SU-DHL-6 (cell line): ENCODE measurements at regions not wholly inside any gene's neighbourhood (a gene's known extent, or its start where the extent isn't known, plus 50 kb on each side); places are given as distances from the start of the nearest gene placed in this dataset.

Experiments
- H2AFZ ChIP-seq: fragments of 200-600 bp; sonication (generic); 2 replicates; pipeline ENCODE4 v1.6.1; 2014; ENCODE audit warnings: low read depth, mild to moderate bottlenecking, moderate library complexity, mixed read lengths, antibody characterized with exemption, low read length; ENCODE audit not compliant: severe bottlenecking
- H3F3A ChIP-seq: fragments of 200-600 bp; shearing (Covaris generic); 2 replicates; pipeline ENCODE4 v1.6.0; 2016; ENCODE audit warnings: antibody characterized with exemption, mild to moderate bottlenecking; ENCODE audit not compliant: insufficient read depth
- H3K27ac ChIP-seq: fragments of 200-600 bp; sonication (generic); 2 replicates; pipeline ENCODE4 v1.5.1; 2016; ENCODE audit warnings: low read depth, mild to moderate bottlenecking, low read length, moderate library complexity, mixed read lengths
- H3K27me3 ChIP-seq: fragments of 200-600 bp; sonication (generic), shearing (Covaris generic); 2 replicates; pipeline ENCODE4 v1.6.0; 2014; ENCODE audit warnings: mild to moderate bottlenecking, low read length
- H3K36me3 ChIP-seq: fragments of 200-600 bp; sonication (generic); 2 replicates; pipeline ENCODE4 v1.6.1; 2014; ENCODE audit warnings: mild to moderate bottlenecking, low read length, mixed read lengths
- H3K4me2 ChIP-seq: fragments of 300-600, 200-600 bp; shearing (Covaris generic), sonication (generic); 2 replicates; pipeline ENCODE4 v1.6.0; 2014; ENCODE audit warnings: low read length, low read depth, mild to moderate bottlenecking; ENCODE audit not compliant: poor library complexity, severe bottlenecking
- H3K4me3 ChIP-seq: fragments of 200-600 bp; sonication (generic); 2 replicates; pipeline ENCODE4 v1.5.1; 2014; ENCODE audit warnings: antibody characterized with exemption, low read length, mild to moderate bottlenecking, mixed read lengths; ENCODE audit not compliant: insufficient read depth, poor library complexity, severe bottlenecking
- H3K79me2 ChIP-seq: fragments of 200-600 bp; sonication (generic); 2 replicates; pipeline ENCODE4 v1.6.1; 2014; ENCODE audit warnings: mild to moderate bottlenecking, low read length, moderate library complexity; ENCODE audit not compliant: insufficient read depth
- H3K9ac ChIP-seq: fragments of 200-600 bp; sonication (generic); 2 replicates; pipeline ENCODE4 v1.7.0; 2014; ENCODE audit warnings: mild to moderate bottlenecking, low read length
- H3K9me2 ChIP-seq: fragments of 200-600 bp; sonication (generic); replicated peaks from 2 replicates; pipeline ENCODE4 v1.6.1; 2014; ENCODE audit warnings: low read length; ENCODE audit not compliant: insufficient read depth
- H3K9me3 ChIP-seq: fragments of 200-600 bp; sonication (generic); 2 replicates; pipeline ENCODE4 v1.6.1; 2014; ENCODE audit warnings: low read length, mixed read lengths; ENCODE audit not compliant: insufficient read depth
- H4K20me1 ChIP-seq: fragments of 200-600 bp; sonication (generic); 2 replicates; pipeline ENCODE4 v1.6.1; 2014; ENCODE audit warnings: low read depth, mild to moderate bottlenecking, antibody characterized with exemption, low read length, moderate library complexity, mixed read lengths
- CTCF ChIP-seq: fragments of 200-600 bp; sonication (generic); IDR thresholded peaks from one replicate; pipeline ENCODE4 v1.5.1; 2017; ENCODE audit warnings: antibody characterized with exemption, mild to moderate bottlenecking, low read length, moderate library complexity; ENCODE audit not compliant: insufficient read depth, poor library complexity, severe bottlenecking
- EZH2phosphoT487 ChIP-seq: fragments of 200-600 bp; sonication (generic), shearing (Covaris generic); conservative IDR thresholded peaks from 2 replicates; pipeline ENCODE4 v1.6.1; 2018; ENCODE audit warnings: mild to moderate bottlenecking, antibody characterized with exemption, low read length, moderate library complexity, mixed read lengths

DNA sequence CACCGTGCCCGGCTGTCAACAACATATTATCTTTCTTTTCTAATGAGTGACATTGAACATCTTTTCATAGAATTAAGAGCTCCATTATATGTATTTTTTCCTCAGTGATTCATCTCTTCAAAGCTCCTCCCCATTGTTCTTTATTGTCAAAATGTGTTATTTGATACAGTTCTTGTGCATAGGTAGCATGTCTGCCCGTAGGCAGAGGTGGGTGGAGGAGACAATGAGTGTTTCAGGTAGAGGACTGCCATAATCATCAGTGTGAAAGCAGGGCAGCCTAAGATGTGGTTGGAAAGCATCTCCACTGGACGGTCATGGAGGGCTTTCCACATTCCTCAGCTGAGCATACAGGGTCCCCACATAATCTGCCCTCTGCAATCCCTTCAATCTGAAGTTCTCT lies 452.0 kb upstream of the MCTP2 start:
- Histone ChIP-seq H3K36me3 (no peaks in the 10 kb centered on the region), H3K4me3 (no peak overlapping the region), H3F3A (no peaks in the 10 kb centered on the region), H3K9me3 (no peaks in the 10 kb centered on the region), H3K9me2 (no peaks in the 10 kb centered on the region), H3K79me2 (no peaks in the 10 kb centered on the region), H2AFZ (no peak overlapping the region), H3K9ac (no peak overlapping the region), H3K27me3 (no peaks in the 10 kb centered on the region), H4K20me1 (no peaks in the 10 kb centered on the region), H3K4me2 (no peak overlapping the region), H3K27ac (no peak overlapping the region)
- no peak for TF ChIP-seq EZH2phosphoT487
- no peak for TF ChIP-seq CTCF

GRCh38 chr15:93771196-93772030 lies 459.9 kb upstream of the MCTP2 start:
- Histone ChIP-seq H2AFZ (no peak overlapping the region), H3K27me3 (no peaks in the 10 kb centered on the region)
- TF ChIP-seq EZH2phosphoT487 = no peak
- TF ChIP-seq CTCF = no peak

GRCh38 chr15:93770788-93771187 lies 460.6 kb upstream of the MCTP2 start:
- H2AFZ ChIP-seq = no peak overlapping the region
- no peak overlapping the region for H3K4me3 ChIP-seq
- H3K27me3 ChIP-seq = no peaks in the 10 kb centered on the region
- TF ChIP-seq CTCF (no peak), EZH2phosphoT487 (no peak)
- H3K4me2 ChIP-seq = no peak overlapping the region
- no peaks in the 10 kb centered on the region for H3K36me3 ChIP-seq
- no peaks in the 10 kb centered on the region for H3K79me2 ChIP-seq
- H4K20me1 ChIP-seq = no peaks in the 10 kb centered on the region
- H3F3A ChIP-seq = no peaks in the 10 kb centered on the region
- H3K27ac ChIP-seq = no peak overlapping the region
- no peaks in the 10 kb centered on the region for H3K9me3 ChIP-seq
- no peaks in the 10 kb centered on the region for H3K9me2 ChIP-seq
- no peak overlapping the region for H3K9ac ChIP-seq

More at GRCh38 chr15:93771196-93772030, 459.9 kb upstream of the MCTP2 start:
- Histone ChIP-seq H3K9me2 (no peaks in the 10 kb centered on the region), H3K36me3 (no peaks in the 10 kb centered on the region), H3K79me2 (no peaks in the 10 kb centered on the region), H4K20me1 (no peaks in the 10 kb centered on the region), H3K4me3 (no peak overlapping the region), H3K9me3 (no peaks in the 10 kb centered on the region), H3K9ac (no peak overlapping the region), H3F3A (no peaks in the 10 kb centered on the region), H3K4me2 (no peak overlapping the region), H3K27ac (no peak overlapping the region)
